H9 (cell line): ENCODE measurements at regions not wholly inside any gene's neighbourhood (a gene's known extent, or its start where the extent isn't known, plus 50 kb on each side); places are given as distances from the start of the nearest gene placed in this dataset.

Experiments
- DNase-seq: peaks from one replicate; pipeline ENCODE4 v3.0.0-alpha.2; 2017
- H2AFZ ChIP-seq: one replicate; pipeline ENCODE4 v1.6.1; 2013; ENCODE audit warnings: mild to moderate bottlenecking, low read length, control low read depth, moderate library complexity
- H2AK5ac ChIP-seq: 2 replicates; pipeline ENCODE4 v1.6.1; 2013; ENCODE audit warnings: low read length, control low read depth, mixed read lengths; ENCODE audit not compliant: insufficient read length
- H2BK120ac ChIP-seq: one replicate; pipeline ENCODE4 v1.6.1; 2013; ENCODE audit warnings: low read depth, mild to moderate bottlenecking, low read length, control low read depth, inconsistent platforms; ENCODE audit not compliant: poor library complexity, severe bottlenecking
- H2BK12ac ChIP-seq: 2 replicates; pipeline ENCODE4 v1.6.1; 2013; ENCODE audit warnings: low read length, control low read depth, mixed read lengths, low read depth; ENCODE audit not compliant: insufficient read length
- H2BK15ac ChIP-seq: 2 replicates; pipeline ENCODE4 v1.6.1; 2013; ENCODE audit warnings: low read depth, low read length, control low read depth
- H2BK20ac ChIP-seq: one replicate; pipeline ENCODE4 v1.6.1; 2013; ENCODE audit warnings: low read depth, mild to moderate bottlenecking, low read length, control low read depth, inconsistent platforms; ENCODE audit not compliant: poor library complexity, severe bottlenecking
- H2BK5ac ChIP-seq: 2 replicates; pipeline ENCODE4 v1.6.1; 2013; ENCODE audit warnings: low read length, control low read depth, mixed read lengths; ENCODE audit not compliant: insufficient read length
- H3K14ac ChIP-seq: 2 replicates; pipeline ENCODE4 v1.6.1; 2013; ENCODE audit warnings: low read length, control low read depth; ENCODE audit not compliant: insufficient read depth
- H3K18ac ChIP-seq: 2 replicates; pipeline ENCODE4 v1.6.1; 2013; ENCODE audit warnings: low read depth, mild to moderate bottlenecking, mixed read lengths, low read length, control low read depth; ENCODE audit not compliant: insufficient read length
- H3K23ac ChIP-seq: 2 replicates; pipeline ENCODE4 v1.6.1; 2013; ENCODE audit warnings: low read length, control low read depth, mixed read lengths, low read depth; ENCODE audit not compliant: insufficient read length
- H3K23me2 ChIP-seq: 2 replicates; pipeline ENCODE4 v1.6.1; 2013; ENCODE audit warnings: low read depth, mild to moderate bottlenecking, mixed read lengths, low read length, control low read depth; ENCODE audit not compliant: insufficient read length, poor library complexity, severe bottlenecking
- H3K27ac ChIP-seq: 2 replicates; pipeline ENCODE4 v1.5.1; 2013; ENCODE audit warnings: low read length, control low read depth, mixed read lengths, low read depth; ENCODE audit not compliant: insufficient read length
- H3K27me3 ChIP-seq: 2 replicates; pipeline ENCODE4 v1.6.1; 2013; ENCODE audit warnings: low read length, control low read depth, inconsistent platforms; ENCODE audit not compliant: insufficient read depth
- H3K4ac ChIP-seq: 2 replicates; pipeline ENCODE4 v1.6.1; 2013; ENCODE audit warnings: low read depth, mild to moderate bottlenecking, control low read depth, inconsistent platforms, low read length, moderate library complexity
- H3K4me1 ChIP-seq: 2 replicates; pipeline ENCODE4 v1.6.1; 2013; ENCODE audit warnings: low read length, control low read depth, inconsistent platforms; ENCODE audit not compliant: insufficient read depth
- H3K4me2 ChIP-seq: 2 replicates; pipeline ENCODE4 v1.6.1; 2013; ENCODE audit warnings: low read length, control low read depth, mixed read lengths; ENCODE audit not compliant: insufficient read length, insufficient read depth
- H3K56ac ChIP-seq: 2 replicates; pipeline ENCODE4 v1.6.1; 2013; ENCODE audit warnings: low read depth, mild to moderate bottlenecking, mixed read lengths, low read length, control low read depth; ENCODE audit not compliant: insufficient read length
- H3K79me1 ChIP-seq: 2 replicates; pipeline ENCODE4 v1.6.1; 2013; ENCODE audit warnings: low read depth, mild to moderate bottlenecking, moderate library complexity, low read length, control low read depth, inconsistent platforms; ENCODE audit not compliant: insufficient read depth, poor library complexity, severe bottlenecking
- H3K79me2 ChIP-seq: 2 replicates; pipeline ENCODE4 v1.6.1; 2013; ENCODE audit warnings: low read length, control low read depth, inconsistent platforms; ENCODE audit not compliant: insufficient read depth
- H3K9ac ChIP-seq: 2 replicates; pipeline ENCODE4 v1.6.1; 2013; ENCODE audit warnings: low read length, control low read depth, mixed read lengths; ENCODE audit not compliant: insufficient read length; ENCODE audit errors: extremely low read depth
- H3K9me3 ChIP-seq: one replicate; pipeline ENCODE4 v1.6.1; 2013; ENCODE audit warnings: low read depth, low read length, inconsistent platforms; ENCODE audit not compliant: control insufficient read depth
- H3T11ph ChIP-seq: one replicate; pipeline ENCODE4 v1.6.1; 2013; ENCODE audit warnings: mild to moderate bottlenecking, low read length, control low read depth, inconsistent platforms
- H4K20me1 ChIP-seq: one replicate; pipeline ENCODE4 v1.6.1; 2013; ENCODE audit not compliant: control insufficient read depth, insufficient read length, insufficient read depth
- H4K5ac ChIP-seq: 2 replicates; pipeline ENCODE4 v1.6.1; 2013; ENCODE audit warnings: low read depth, mild to moderate bottlenecking, mixed read lengths, low read length, control low read depth; ENCODE audit not compliant: insufficient read length
- H4K8ac ChIP-seq: replicated peaks from 2 replicates; pipeline ENCODE4 v1.6.1; 2013; ENCODE audit warnings: low read length, control low read depth, mixed read lengths, low read depth; ENCODE audit not compliant: insufficient read length
- H4K91ac ChIP-seq: 2 replicates; pipeline ENCODE4 v1.6.1; 2013; ENCODE audit warnings: low read depth, mild to moderate bottlenecking, moderate library complexity, mixed read lengths, low read length, control low read depth; ENCODE audit not compliant: insufficient read length
- H3K27ac Mint-ChIP-seq, 3 experiments: 2 replicates in 2 of 3; 3 replicates in 1 of 3; pipeline ENCODE4 v1.8.0; 2020 to 2021; ENCODE audit warnings: mixed read lengths in 3 of 3, mild to moderate bottlenecking in 1 of 3, moderate library complexity in 1 of 3
- H3K27me3 Mint-ChIP-seq: 2 replicates; pipeline ENCODE4 v1.8.0; 2021; ENCODE audit warnings: low read depth, mild to moderate bottlenecking, moderate library complexity, mixed read lengths
- H3K36me3 Mint-ChIP-seq, 3 experiments: 2 replicates in 2 of 3; 3 replicates in 1 of 3; pipeline ENCODE4 v1.8.0; 2020 to 2021; ENCODE audit warnings: low read depth in 3 of 3, mixed read lengths in 3 of 3; ENCODE audit not compliant: insufficient read depth in 1 of 3
- H3K4me1 Mint-ChIP-seq, 2 experiments: 2 replicates each; pipeline ENCODE4 v1.8.0; 2020; ENCODE audit warnings: mixed read lengths in 2 of 2
- H3K4me3 Mint-ChIP-seq, 2 experiments: 2 replicates in 1 of 2; 3 replicates in 1 of 2; pipeline ENCODE4 v1.8.0; 2020 to 2021; ENCODE audit warnings: mild to moderate bottlenecking in 2 of 2, mixed read lengths in 2 of 2, moderate library complexity in 1 of 2
- H3K9me3 Mint-ChIP-seq, 2 experiments: 2 replicates in 1 of 2; 3 replicates in 1 of 2; pipeline ENCODE4 v1.8.0; 2020; ENCODE audit warnings: mild to moderate bottlenecking in 2 of 2, mixed read lengths in 2 of 2, moderate library complexity in 1 of 2
- CTCF ChIP-seq: fragments of 200-600 bp; sonication (generic); conservative IDR thresholded peaks from 3 replicates; pipeline ENCODE4 v1.8.0; 2021; ENCODE audit warnings: antibody characterized with exemption, mild to moderate bottlenecking
- WGBS: extraction: QIAGEN DNeasy Blood & Tissue Kit; methylation state at CpG from one replicate; pipeline ENCODE4 v1.1.7; 2013; ENCODE audit warnings: missing lambda C conversion rate, low lambda C conversion rate, mixed read lengths; ENCODE audit not compliant: insufficient read length; ENCODE audit errors: extremely low coverage; 5-methylcytosine and 5-hydroxymethylcytosine counted together

GRCh38 chr15:62833646-62834045 is 208.9 kb upstream of the TPM1 start:
- Histone ChIP-seq H2BK5ac (no peak overlapping the region), H3K4ac (no peak overlapping the region), H3K79me2 (no peaks in the 10 kb centered on the region), H2BK120ac (no peak overlapping the region), H4K5ac (no peak overlapping the region), H3T11ph (no peak overlapping the region), H3K23ac (no peak overlapping the region), H2BK20ac (no peak overlapping the region), H3K9me3 (no peaks in the 10 kb centered on the region), H4K20me1 (no peaks in the 10 kb centered on the region), H3K18ac (no peak overlapping the region), H3K23me2 (no peaks in the 10 kb centered on the region), H2AK5ac (no peak overlapping the region), H2BK12ac (no peak overlapping the region), H3K27ac (no peak overlapping the region), H3K4me1 (no peaks in the 10 kb centered on the region), H2AFZ (no peak overlapping the region), H3K56ac (no peak overlapping the region), H3K27me3 (no peaks in the 10 kb centered on the region), H3K14ac (no peak overlapping the region), H3K79me1 (no peaks in the 10 kb centered on the region), H4K8ac (no peak overlapping the region), H2BK15ac (no peak overlapping the region), H3K9ac (no peak overlapping the region), H4K91ac (no peak overlapping the region), H3K4me2 (no peak overlapping the region)
- H3K27ac Mint-ChIP-seq = no peak overlapping the region
- no CpG with 5 or more reads among the region's 12 CpGs for WGBS
- H3K9me3 Mint-ChIP-seq = no peaks in the 10 kb centered on the region
- TF ChIP-seq CTCF = no peak
- DNase-seq = no peak
- peaks cover 13 to 14% of the 10 kb centered on the region in 2 experiments for H3K4me1 Mint-ChIP-seq
- H3K36me3 Mint-ChIP-seq = peaks cover 6 to 13% (median 8%) of the 10 kb centered on the region in 3 experiments; a peak in 5 of 7 replicates
- H3K4me3 Mint-ChIP-seq = no peak overlapping the region
- H3K27me3 Mint-ChIP-seq = no peaks in the 10 kb centered on the region
